HepG2 (cell line): ENCODE measurements at regions not wholly inside any gene's neighbourhood (a gene's known extent, or its start where the extent isn't known, plus 50 kb on each side); places are given as distances from the start of the nearest gene placed in this dataset.

Source experiments
- ATAC-seq: fragments of 200-7000 bp; cut with Tn5 transposase; 3 replicates; pipeline ENCODE4 v1.9.1; 2020; ENCODE audit warnings: mild to moderate bottlenecking, moderate library complexity
- BruUV-seq: library from RNA; stranded (reverse); fragments of 400-500 nt; replicated peaks from 2 replicates; lab custom pipeline; 2021; lab: Mats Ljungman, UMichigan
- CTCF ChIA-PET: fragments of 300-600 bp; formaldehyde crosslinking; extraction: SDS; loops from one replicate; lab custom pipeline; 2021; ENCODE audit warnings: low total read pairs, inconsistent platforms, low intra/inter-chr PET ratio; lab: Yijun Ruan, JAX
- POLR2A ChIA-PET: fragments of 350-600 bp; sonication (Branson Sonifier 250); formaldehyde crosslinking; loops from one replicate; lab custom pipeline; 2020; ENCODE audit warnings: antibody characterized with exemption, inconsistent platforms; lab: Yijun Ruan, JAX
- DNase-seq: peaks from one replicate; pipeline ENCODE4 v3.0.0-alpha.2; 2015; ENCODE audit warnings: low spot score
- FAIRE-seq: peaks from 3 replicates; lab custom pipeline; 2011; peaks lifted over from hg19 to GRCh38; lab: Jason Lieb, UNC
- H2AFZ ChIP-seq: one replicate; pipeline ENCODE4 v1.6.1; 2011; ENCODE audit warnings: low read length, inconsistent platforms
- H3K27ac ChIP-seq: fragments of 300-600 bp; 3 replicates; pipeline ENCODE4 v1.8.0; 2011; ENCODE audit warnings: mixed run types, mild to moderate bottlenecking, mixed read lengths, low read length, inconsistent platforms; ENCODE audit not compliant: insufficient read depth; ENCODE audit errors: extremely low read length
- H3K27me3 ChIP-seq, 2 experiments: fragments of 200-600 bp in 1 of 2; 2 replicates in 1 of 2; 3 replicates in 1 of 2; pipeline versions ENCODE4 v1.6.0 to v1.8.0; 2011; ENCODE audit warnings: low read length in 2 of 2, mild to moderate bottlenecking in 2 of 2, moderate library complexity in 2 of 2, inconsistent platforms in 1 of 2; ENCODE audit not compliant: insufficient read depth in 2 of 2, control insufficient read depth in 1 of 2
- H3K36me3 ChIP-seq, 2 experiments: fragments of 200-600 bp in 1 of 2; replicated peaks in 1 of 2; 2 replicates in 1 of 2; 3 replicates in 1 of 2; pipeline versions ENCODE4 v1.5.1 to v1.8.0; 2011; ENCODE audit warnings: low read length in 2 of 2, inconsistent platforms in 1 of 2; ENCODE audit not compliant: insufficient read depth in 2 of 2, control insufficient read depth in 1 of 2
- H3K4me1 ChIP-seq: 2 replicates; pipeline ENCODE4 v1.5.1; 2012; ENCODE audit warnings: low read length, inconsistent platforms; ENCODE audit not compliant: insufficient read depth
- H3K4me2 ChIP-seq: 2 replicates; pipeline ENCODE4 v1.6.0; 2011; ENCODE audit warnings: low read depth, low read length, inconsistent platforms
- H3K4me3 ChIP-seq, 3 experiments: fragments of 200-600 bp in 1 of 3; sonication (generic), shearing (Covaris generic) in 1 of 3; replicated peaks in 1 of 3; 2 replicates each; pipeline ENCODE4 v1.5.1; 2011 to 2016; ENCODE audit warnings: low read length in 3 of 3, inconsistent platforms in 2 of 3, low read depth in 2 of 3, mild to moderate bottlenecking in 2 of 3, control low read depth in 1 of 3, mixed read lengths in 1 of 3; ENCODE audit not compliant: insufficient read depth in 1 of 3
- H3K79me2 ChIP-seq: one replicate; pipeline ENCODE4 v1.6.1; 2011; ENCODE audit warnings: low read length, inconsistent platforms; ENCODE audit not compliant: insufficient read depth
- H3K9ac ChIP-seq: 2 replicates; pipeline ENCODE4 v1.6.0; 2011; ENCODE audit warnings: mild to moderate bottlenecking, low read depth, low read length, inconsistent platforms; ENCODE audit not compliant: insufficient read depth
- H3K9me3 ChIP-seq: 2 replicates; pipeline ENCODE4 v1.5.1; 2012; ENCODE audit warnings: mild to moderate bottlenecking, low read length
- H4K20me1 ChIP-seq: 2 replicates; pipeline ENCODE4 v1.6.0; 2011; ENCODE audit warnings: inconsistent platforms, mild to moderate bottlenecking, low read length, moderate library complexity; ENCODE audit not compliant: insufficient read depth
- CTCF ChIP-seq: sonication (generic); formaldehyde crosslinking; IDR thresholded peaks from 2 replicates; pipeline ENCODE4 v1.5.0; 2020; ENCODE audit warnings: mild to moderate bottlenecking, missing genetic modification reagents, moderate library complexity
- POLR2A ChIP-seq, 2 experiments: IDR thresholded peaks; 2 replicates each; pipeline ENCODE4 v1.6.1; 2011; ENCODE audit warnings: low read depth in 2 of 2, low read length in 2 of 2, mild to moderate bottlenecking in 1 of 2, moderate library complexity in 1 of 2; ENCODE audit not compliant: insufficient read depth in 1 of 2
- ZNF264 ChIP-seq: sonication (generic); formaldehyde crosslinking; IDR thresholded peaks from 2 replicates; pipeline ENCODE4 v1.4.0; 2020; ENCODE audit warnings: missing genetic modification reagents
- ZNF367 ChIP-seq: sonication (generic); formaldehyde crosslinking; IDR thresholded peaks from 2 replicates; pipeline ENCODE4 v1.4.0; 2020; ENCODE audit warnings: missing genetic modification reagents, borderline replicate concordance
- WGBS: methylation state at CpG from one replicate; pipeline ENCODE4 v1.1.6; 2017; ENCODE audit warnings: low lambda C conversion rate; 5-methylcytosine and 5-hydroxymethylcytosine counted together
- in situ Hi-C: cut with HindIII; loops from 2 replicates; pipeline ENCODE4 v1.10.0; 2017; ENCODE audit warnings: low pct_unique_long_range_greater_than_20kb; ENCODE audit not compliant: extremely low pct_ligation_motif_present
- intact Hi-C: fragments of 100-400 bp; cut with micrococcal nuclease; formaldehyde crosslinking; loops from one replicate; pipeline ENCODE4 v1.10.0; 2022; ENCODE audit not compliant: unreplicated experiment
- TF ChIP-seq, protein P1 (sequence below): sonication (generic); formaldehyde crosslinking; IDR thresholded peaks from 2 replicates; pipeline ENCODE4 v1.9.0; 2021; ENCODE audit warnings: mild to moderate bottlenecking, missing genetic modification reagents

GRCh38 chr14:104436047-104436591 is 143.4 kb upstream of the C14orf180 start:
- ATAC-seq (no peak), DNase-seq (no peak), FAIRE-seq (no peak)
- Histone ChIP-seq H3K27me3 (peaks cover 7 to 43% of the 10 kb centered on the region in 2 experiments), H3K4me2 (no peak overlapping the region), H3K36me3 (no peaks in the 10 kb centered on the region), H3K9ac (no peak overlapping the region), H3K4me3 (no peak overlapping the region), H3K79me2 (no peaks in the 10 kb centered on the region), H3K4me1 (no peaks in the 10 kb centered on the region), H2AFZ (no peak overlapping the region), H4K20me1 (no peaks in the 10 kb centered on the region), H3K9me3 (no peaks in the 10 kb centered on the region), H3K27ac (no peak overlapping the region)
- TF ChIP-seq POLR2A (IDR thresholded peaks at IDR 0.05; ENCODE audit: insufficient read depth in 1 of 2, low read depth in 2 of 2, low read length in 2 of 2) (no peak), CTCF (CRISPR knock-in tag) (0 out of 2 replicates have a peak, but pooled peaks have one; percentile 3)
- in situ Hi-C loops, result no loop called here
- no TSS peak for BruUV-seq
- intact Hi-C loops, result no loop called here
- ChIA-PET POLR2A (no interaction called here), CTCF (no interaction called here)
- 48% methylated on average over 4 of the region's 20 CpGs for WGBS

DNA sequence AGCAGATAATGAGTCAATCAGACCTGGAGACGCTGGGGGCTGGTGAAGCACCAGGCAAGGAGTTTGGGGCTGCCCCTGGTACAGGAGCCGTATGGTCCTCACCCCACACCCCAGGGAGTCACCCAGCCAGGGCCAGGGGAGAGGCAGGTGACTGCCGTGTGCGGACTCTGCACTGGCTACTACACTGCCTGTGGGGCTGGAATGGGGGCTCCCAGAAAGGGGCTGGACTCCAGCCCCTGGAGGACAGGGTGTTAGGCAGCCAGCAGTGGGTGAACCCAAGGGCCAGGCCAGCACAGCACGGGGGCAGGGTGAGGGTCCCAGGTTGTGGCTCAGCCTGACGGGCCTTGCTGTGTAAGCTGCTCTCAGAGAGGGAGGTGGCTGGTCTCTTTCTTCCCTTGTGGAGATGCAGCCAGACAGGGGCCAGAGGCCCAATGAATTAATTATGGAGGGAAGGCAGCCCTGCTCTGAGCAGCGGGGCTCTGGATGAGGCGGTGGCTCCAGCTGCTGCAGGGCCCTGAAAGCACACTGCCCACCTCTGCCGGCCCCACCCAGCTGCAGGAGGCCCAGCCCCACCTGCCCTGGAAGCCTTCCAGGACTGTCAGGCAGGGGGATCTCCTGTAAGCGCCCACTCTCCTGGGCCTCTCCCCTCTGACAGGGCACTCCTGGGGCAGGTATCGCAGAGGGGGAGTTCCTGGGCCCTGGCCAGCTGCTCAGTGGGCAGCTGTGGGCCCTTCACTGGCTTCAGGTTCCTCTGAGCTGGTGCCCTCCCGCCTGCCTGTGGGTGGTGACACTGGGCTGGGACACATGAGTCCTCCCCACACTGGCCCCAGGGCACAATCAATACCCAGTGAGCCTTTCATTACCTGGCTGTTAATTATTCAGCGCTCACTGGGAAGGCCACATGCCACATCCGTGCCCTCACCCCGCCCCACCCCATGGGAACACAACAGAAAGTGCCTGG is 142.5 kb upstream of the C14orf180 start:
- POLR2A ChIA-PET, result no interaction called here
- no peak for ATAC-seq
- H3K4me2 ChIP-seq, result no peak overlapping the region
- H3K9me3 ChIP-seq, result no peaks in the 10 kb centered on the region
- no peaks in the 10 kb centered on the region for H3K79me2 ChIP-seq
- H3K36me3 ChIP-seq, result no peaks in the 10 kb centered on the region
- no peaks in the 10 kb centered on the region for H4K20me1 ChIP-seq
- no peak overlapping the region for H3K9ac ChIP-seq
- no peak for FAIRE-seq
- H3K27ac ChIP-seq, result no peak overlapping the region
- H3K27me3 ChIP-seq, result peaks cover 9 to 52% of the 10 kb centered on the region in 2 experiments
- in situ Hi-C loops, result no loop called here
- DNase-seq, result no peak
- H3K4me1 ChIP-seq, result no peaks in the 10 kb centered on the region
- BruUV-seq, result no TSS peak
- H2AFZ ChIP-seq, result no peak overlapping the region
- intact Hi-C loops, result no loop called here
- H3K4me3 ChIP-seq, result no peak overlapping the region
- CTCF ChIA-PET, result no interaction called here
- WGBS, result 6% methylated on average over 4 of the region's 15 CpGs
- TF ChIP-seq, protein P1, sequence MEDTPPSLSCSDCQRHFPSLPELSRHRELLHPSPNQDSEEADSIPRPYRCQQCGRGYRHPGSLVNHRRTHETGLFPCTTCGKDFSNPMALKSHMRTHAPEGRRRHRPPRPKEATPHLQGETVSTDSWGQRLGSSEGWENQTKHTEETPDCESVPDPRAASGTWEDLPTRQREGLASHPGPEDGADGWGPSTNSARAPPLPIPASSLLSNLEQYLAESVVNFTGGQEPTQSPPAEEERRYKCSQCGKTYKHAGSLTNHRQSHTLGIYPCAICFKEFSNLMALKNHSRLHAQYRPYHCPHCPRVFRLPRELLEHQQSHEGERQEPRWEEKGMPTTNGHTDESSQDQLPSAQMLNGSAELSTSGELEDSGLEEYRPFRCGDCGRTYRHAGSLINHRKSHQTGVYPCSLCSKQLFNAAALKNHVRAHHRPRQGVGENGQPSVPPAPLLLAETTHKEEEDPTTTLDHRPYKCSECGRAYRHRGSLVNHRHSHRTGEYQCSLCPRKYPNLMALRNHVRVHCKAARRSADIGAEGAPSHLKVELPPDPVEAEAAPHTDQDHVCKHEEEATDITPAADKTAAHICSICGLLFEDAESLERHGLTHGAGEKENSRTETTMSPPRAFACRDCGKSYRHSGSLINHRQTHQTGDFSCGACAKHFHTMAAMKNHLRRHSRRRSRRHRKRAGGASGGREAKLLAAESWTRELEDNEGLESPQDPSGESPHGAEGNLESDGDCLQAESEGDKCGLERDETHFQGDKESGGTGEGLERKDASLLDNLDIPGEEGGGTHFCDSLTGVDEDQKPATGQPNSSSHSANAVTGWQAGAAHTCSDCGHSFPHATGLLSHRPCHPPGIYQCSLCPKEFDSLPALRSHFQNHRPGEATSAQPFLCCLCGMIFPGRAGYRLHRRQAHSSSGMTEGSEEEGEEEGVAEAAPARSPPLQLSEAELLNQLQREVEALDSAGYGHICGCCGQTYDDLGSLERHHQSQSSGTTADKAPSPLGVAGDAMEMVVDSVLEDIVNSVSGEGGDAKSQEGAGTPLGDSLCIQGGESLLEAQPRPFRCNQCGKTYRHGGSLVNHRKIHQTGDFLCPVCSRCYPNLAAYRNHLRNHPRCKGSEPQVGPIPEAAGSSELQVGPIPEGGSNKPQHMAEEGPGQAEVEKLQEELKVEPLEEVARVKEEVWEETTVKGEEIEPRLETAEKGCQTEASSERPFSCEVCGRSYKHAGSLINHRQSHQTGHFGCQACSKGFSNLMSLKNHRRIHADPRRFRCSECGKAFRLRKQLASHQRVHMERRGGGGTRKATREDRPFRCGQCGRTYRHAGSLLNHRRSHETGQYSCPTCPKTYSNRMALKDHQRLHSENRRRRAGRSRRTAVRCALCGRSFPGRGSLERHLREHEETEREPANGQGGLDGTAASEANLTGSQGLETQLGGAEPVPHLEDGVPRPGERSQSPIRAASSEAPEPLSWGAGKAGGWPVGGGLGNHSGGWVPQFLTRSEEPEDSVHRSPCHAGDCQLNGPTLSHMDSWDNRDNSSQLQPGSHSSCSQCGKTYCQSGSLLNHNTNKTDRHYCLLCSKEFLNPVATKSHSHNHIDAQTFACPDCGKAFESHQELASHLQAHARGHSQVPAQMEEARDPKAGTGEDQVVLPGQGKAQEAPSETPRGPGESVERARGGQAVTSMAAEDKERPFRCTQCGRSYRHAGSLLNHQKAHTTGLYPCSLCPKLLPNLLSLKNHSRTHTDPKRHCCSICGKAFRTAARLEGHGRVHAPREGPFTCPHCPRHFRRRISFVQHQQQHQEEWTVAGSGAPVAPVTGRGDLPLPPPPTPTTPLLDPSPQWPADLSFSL (CRISPR knock-in tag), result no peak
- no peak for TF ChIP-seq ZNF264 (CRISPR knock-in tag)
- no peak for TF ChIP-seq ZNF367 (CRISPR knock-in tag)
